Esophagus muscularis mucosa (tissue), 4 donors: ENCODE measurements at regions not wholly inside any gene's neighbourhood (a gene's known extent, or its start where the extent isn't known, plus 50 kb on each side); places are given as distances from the start of the nearest gene placed in this dataset.

Experiments
- DNase-seq: peaks from one replicate; pipeline ENCODE4 v3.0.0-alpha.2; 2017; ENCODE audit errors: extremely low spot score
- H3K27ac ChIP-seq, 4 donors: fragments of 200-600 bp; sonication (generic); replicated peaks in 1 of 4; 1 replicate in 3 of 4; 2 replicates in 1 of 4; pipeline ENCODE4 v1.5.1; 2016 to 2019; ENCODE audit warnings: mild to moderate bottlenecking in 1 of 4
- H3K27me3 ChIP-seq, 4 donors: fragments of 200-600 bp; sonication (generic); one replicate each; pipeline versions ENCODE4 v1.5.1 to v1.6.0; 2016 to 2019
- H3K36me3 ChIP-seq, 4 donors: fragments of 200-600 bp; sonication (generic); one replicate each; pipeline ENCODE4 v1.5.1; 2016 to 2019
- H3K4me1 ChIP-seq, 4 donors: fragments of 200-600 bp; sonication (generic); one replicate each; pipeline ENCODE4 v1.5.1; 2016 to 2019
- H3K4me3 ChIP-seq, 4 donors: fragments of 200-600 bp; sonication (generic); 1 replicate in 2 of 4; 2 replicates in 2 of 4; pipeline ENCODE4 v1.5.1; 2016 to 2019; ENCODE audit warnings: mild to moderate bottlenecking in 4 of 4, moderate library complexity in 1 of 4
- H3K9me3 ChIP-seq, 4 donors: fragments of 200-600 bp; sonication (generic); 1 replicate in 3 of 4; 2 replicates in 1 of 4; pipeline ENCODE4 v1.5.1; 2016 to 2019
- EP300 ChIP-seq: sonication (generic); formaldehyde crosslinking; IDR thresholded peaks from one replicate; pipeline ENCODE4 v1.6.1; 2017; ENCODE audit warnings: antibody characterized with exemption
- POLR2A ChIP-seq: fragments of 450-650 bp; IDR thresholded peaks from one replicate; pipeline ENCODE4 v1.6.1; 2017; ENCODE audit warnings: antibody characterized with exemption, moderate library complexity, mild to moderate bottlenecking, low read depth
- POLR2AphosphoS5 ChIP-seq, 2 donors: sonication (generic); formaldehyde crosslinking; IDR thresholded peaks; one replicate each; pipeline ENCODE4 v1.6.1; 2017; ENCODE audit warnings: antibody characterized with exemption in 2 of 2
- WGBS: methylation state at CpG from one replicate; pipeline ENCODE4 v1.1.5; 2018; 5-methylcytosine and 5-hydroxymethylcytosine counted together
- intact Hi-C: fragments of 100-400 bp; cut with DNase I; formaldehyde crosslinking; loops from one replicate; pipeline ENCODE4 v1.15.1; 2023
- TF ChIP-seq, protein P1 (sequence below), 3 experiments: fragments of 200-600 bp in 2 of 3; fragments of 450-650 bp in 1 of 3; sonication (generic) in 2 of 3; IDR thresholded peaks; one replicate each; pipeline ENCODE4 v1.5.1; 2017 to 2019; ENCODE audit warnings: antibody characterized with exemption in 3 of 3, mild to moderate bottlenecking in 2 of 3, moderate library complexity in 1 of 3

- Histone ChIP-seq H3K9me3 (no peaks in the 10 kb centered on the region), H3K27ac (no peak overlapping the region), H3K36me3 (no peaks in the 10 kb centered on the region), H3K4me3 (no peak overlapping the region), H3K27me3 (no peaks in the 10 kb centered on the region), H3K4me1 (peaks cover 0 to 18% (median 13%) of the 10 kb centered on the region in 4 donors)
- intact Hi-C loops, result loop anchor here (5.0 to 10.0 kb wide), 2 partner anchors 735 to 1078 kb away; no protein-coding TSS in a partner anchor
- WGBS, result 63% methylated on average over 1 of the region's 1 CpG
- DNase-seq, result no peak
- TF ChIP-seq POLR2A (no peak), POLR2AphosphoS5 (IDR thresholded peaks at IDR 0.05) (no peak), EP300 (no peak)
- TF ChIP-seq, protein P1, sequence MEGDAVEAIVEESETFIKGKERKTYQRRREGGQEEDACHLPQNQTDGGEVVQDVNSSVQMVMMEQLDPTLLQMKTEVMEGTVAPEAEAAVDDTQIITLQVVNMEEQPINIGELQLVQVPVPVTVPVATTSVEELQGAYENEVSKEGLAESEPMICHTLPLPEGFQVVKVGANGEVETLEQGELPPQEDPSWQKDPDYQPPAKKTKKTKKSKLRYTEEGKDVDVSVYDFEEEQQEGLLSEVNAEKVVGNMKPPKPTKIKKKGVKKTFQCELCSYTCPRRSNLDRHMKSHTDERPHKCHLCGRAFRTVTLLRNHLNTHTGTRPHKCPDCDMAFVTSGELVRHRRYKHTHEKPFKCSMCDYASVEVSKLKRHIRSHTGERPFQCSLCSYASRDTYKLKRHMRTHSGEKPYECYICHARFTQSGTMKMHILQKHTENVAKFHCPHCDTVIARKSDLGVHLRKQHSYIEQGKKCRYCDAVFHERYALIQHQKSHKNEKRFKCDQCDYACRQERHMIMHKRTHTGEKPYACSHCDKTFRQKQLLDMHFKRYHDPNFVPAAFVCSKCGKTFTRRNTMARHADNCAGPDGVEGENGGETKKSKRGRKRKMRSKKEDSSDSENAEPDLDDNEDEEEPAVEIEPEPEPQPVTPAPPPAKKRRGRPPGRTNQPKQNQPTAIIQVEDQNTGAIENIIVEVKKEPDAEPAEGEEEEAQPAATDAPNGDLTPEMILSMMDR (IDR thresholded peaks at IDR 0.05), result no peak
These were observed 248.1 kb downstream of the PTBP2 start for GRCh38 chr1:96969656-96970163.

- intact Hi-C loops, result no loop called here
- no peaks in the 10 kb centered on the region for H3K9me3 ChIP-seq
- H3K36me3 ChIP-seq, result no peaks in the 10 kb centered on the region
- TF ChIP-seq POLR2A (no peak), POLR2AphosphoS5 (IDR thresholded peaks at IDR 0.05) (no peak), EP300 (no peak)
- TF ChIP-seq, protein P1 (IDR thresholded peaks at IDR 0.05), result no peak
- no peaks in the 10 kb centered on the region for H3K27me3 ChIP-seq
- DNase-seq, result no peak
- no peak overlapping the region for H3K4me3 ChIP-seq
- H3K4me1 ChIP-seq, result peaks cover 0 to 18% (median 13%) of the 10 kb centered on the region in 4 donors
- H3K27ac ChIP-seq, result no peak overlapping the region
- 98% methylated on average over 2 of the region's 2 CpGs for WGBS
These were observed 249.9 kb downstream of the PTBP2 start for GRCh38 chr1:96971439-96971838.

- Histone ChIP-seq H3K27me3 (no peaks in the 10 kb centered on the region), H3K4me3 (no peak overlapping the region), H3K27ac (no peak overlapping the region), H3K4me1 (peaks cover 0 to 18% (median 13%) of the 10 kb centered on the region in 4 donors), H3K36me3 (no peaks in the 10 kb centered on the region), H3K9me3 (no peaks in the 10 kb centered on the region)
- DNase-seq, result no peak
- 88% methylated on average over 8 of the region's 8 CpGs for WGBS
- intact Hi-C loops, result no loop called here
- TF ChIP-seq EP300, result no peak
- TF ChIP-seq POLR2A, result no peak
- TF ChIP-seq POLR2AphosphoS5 (IDR thresholded peaks at IDR 0.05), result no peak
- TF ChIP-seq, protein P1 (IDR thresholded peaks at IDR 0.05), result no peak
These were observed 250.4 kb downstream of the PTBP2 start for GRCh38 chr1:96971849-96972602.

DNA sequence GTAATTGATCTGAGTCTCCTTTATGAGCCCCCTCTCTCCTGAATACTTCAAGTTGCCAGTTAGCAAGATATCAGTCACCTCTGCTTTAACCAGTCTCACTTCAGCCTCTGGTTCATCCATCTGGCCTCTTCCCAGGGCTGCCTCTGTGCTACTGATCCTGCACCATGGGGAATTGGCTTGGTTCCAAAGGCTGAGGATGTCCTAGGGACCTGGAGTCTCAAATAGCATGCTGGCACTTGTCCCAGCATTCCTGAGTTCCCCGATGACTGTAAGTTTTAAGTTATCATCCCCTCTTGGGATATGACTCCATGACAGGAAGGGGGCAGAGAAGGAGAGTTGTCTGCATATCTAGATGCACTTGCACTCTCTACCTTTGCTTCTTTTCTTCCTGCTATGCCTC is 252.0 kb downstream of the PTBP2 start:
- TF ChIP-seq, protein P1 (IDR thresholded peaks at IDR 0.05), result no peak
- TF ChIP-seq POLR2AphosphoS5 (IDR thresholded peaks at IDR 0.05), result no peak
- TF ChIP-seq EP300, result no peak
- no peak for TF ChIP-seq POLR2A
- no peak for DNase-seq
- Histone ChIP-seq H3K27ac (no peak overlapping the region), H3K4me1 (peaks cover 0 to 12% (median 8%) of the 10 kb centered on the region in 4 donors), H3K27me3 (no peaks in the 10 kb centered on the region), H3K4me3 (no peak overlapping the region), H3K9me3 (no peaks in the 10 kb centered on the region), H3K36me3 (no peaks in the 10 kb centered on the region)
- intact Hi-C loops, result no loop called here
- 36% methylated on average over 1 of the region's 1 CpG for WGBS
